Gastrocnemius medialis (tissue), 4 donors: ENCODE measurements at regions not wholly inside any gene's neighbourhood (a gene's known extent, or its start where the extent isn't known, plus 50 kb on each side); places are given as distances from the start of the nearest gene placed in this dataset.

Experiments
- ATAC-seq, 2 donors: fragments of 150-250 bp; one replicate each; pipeline ENCODE4 v1.9.1; 2016
- DNase-seq, 2 donors: peaks; one replicate each; pipeline ENCODE4 v3.0.0-alpha.2; 2019
- H3K27ac ChIP-seq, 4 donors: fragments of 200-600 bp; sonication (generic); 1 replicate in 1 of 4; 2 replicates in 3 of 4; pipeline ENCODE4 v1.5.1; 2016 to 2018; ENCODE audit warnings: mild to moderate bottlenecking in 2 of 4, moderate library complexity in 1 of 4
- H3K27me3 ChIP-seq, 3 donors: fragments of 200-600 bp; sonication (generic) in 2 of 3; 1 replicate in 1 of 3; 2 replicates in 2 of 3; pipeline versions ENCODE4 v1.5.1 to v1.6.0; 2016 to 2019; ENCODE audit warnings: mild to moderate bottlenecking in 1 of 3, moderate library complexity in 1 of 3
- H3K36me3 ChIP-seq, 2 donors: fragments of 200-600 bp; sonication (generic) in 1 of 2; one replicate each; pipeline ENCODE4 v1.5.1; 2017 to 2018
- H3K4me1 ChIP-seq, 2 donors: fragments of 200-600 bp; sonication (generic) in 1 of 2; one replicate each; pipeline ENCODE4 v1.5.1; 2016 to 2017; ENCODE audit warnings: mild to moderate bottlenecking in 2 of 2
- H3K4me3 ChIP-seq, 4 donors: fragments of 200-600 bp; sonication (generic) in 3 of 4; 1 replicate in 1 of 4; 2 replicates in 3 of 4; pipeline ENCODE4 v1.5.1; 2016 to 2019; ENCODE audit warnings: mild to moderate bottlenecking in 2 of 4
- H3K9me3 ChIP-seq, 3 donors: fragments of 200-600 bp; sonication (generic) in 2 of 3; 1 replicate in 1 of 3; 2 replicates in 2 of 3; pipeline ENCODE4 v1.5.1; 2016 to 2019
- CTCF ChIP-seq, 5 experiments: fragments of 450-650 bp in 3 of 5; fragments of 200-600 bp in 2 of 5; sonication (generic) in 2 of 5; IDR thresholded peaks in 4 of 5; conservative IDR thresholded peaks in 1 of 5; 1 replicate in 4 of 5; 2 replicates in 1 of 5; pipeline ENCODE4 v1.5.1; 2016 to 2019; ENCODE audit warnings: antibody characterized with exemption in 5 of 5, mild to moderate bottlenecking in 3 of 5, moderate library complexity in 3 of 5
- POLR2A ChIP-seq, 2 donors: fragments of 450-650 bp; IDR thresholded peaks; one replicate each; pipeline ENCODE4 v1.6.1; 2017; ENCODE audit warnings: antibody characterized with exemption in 2 of 2, mild to moderate bottlenecking in 2 of 2, moderate library complexity in 2 of 2
- in situ Hi-C, 4 donors: fragments of 200-750 bp; cut with MboI; loops; one replicate each; pipeline versions ENCODE4 v1.15.0 to v1.8.0; 2017; ENCODE audit warnings: low sequenced_read_pairs in 4 of 4
- intact Hi-C: fragments of 100-400 bp; cut with DNase I; formaldehyde crosslinking; loops from one replicate; pipeline ENCODE4 v1.15.1; 2023; ENCODE audit warnings: low total_unique reads

DNA sequence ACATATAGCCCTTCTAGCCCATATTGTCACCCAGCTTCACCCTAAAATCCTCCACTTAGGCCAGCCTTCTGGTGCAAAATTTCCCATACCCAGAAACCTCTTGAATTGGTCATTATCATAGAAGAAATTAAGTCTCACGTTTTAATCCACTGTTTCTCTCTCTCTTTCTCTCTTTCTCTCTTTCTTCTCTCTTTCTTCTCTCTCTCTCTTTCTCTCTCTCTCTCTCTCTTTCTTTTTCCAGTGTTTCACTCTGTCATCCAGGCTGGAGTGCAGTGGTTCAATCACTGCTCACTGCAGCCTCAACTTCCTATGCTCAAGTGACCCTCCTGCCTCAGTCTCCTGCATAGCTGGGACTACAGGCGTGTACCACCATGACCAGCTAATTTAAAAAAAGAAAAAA lies 363.4 kb downstream of the TMEM167A start:
- no peak for DNase-seq
- no peaks in the 10 kb centered on the region for H3K9me3 ChIP-seq
- H3K4me1 ChIP-seq: no peaks in the 10 kb centered on the region
- H3K27ac ChIP-seq: no peak overlapping the region
- H3K36me3 ChIP-seq: no peaks in the 10 kb centered on the region
- TF ChIP-seq CTCF (IDR thresholded peaks at IDR 0.05 in 4 of 5, conservative IDR thresholded peaks at IDR 0.05 in 1 of 5): no peak
- no peak for TF ChIP-seq POLR2A (IDR thresholded peaks at IDR 0.05)
- H3K27me3 ChIP-seq: no peaks in the 10 kb centered on the region
- no peak for ATAC-seq
- no peak overlapping the region for H3K4me3 ChIP-seq
- intact Hi-C loops (no loop called here), in situ Hi-C loops (no loop called here)

DNA sequence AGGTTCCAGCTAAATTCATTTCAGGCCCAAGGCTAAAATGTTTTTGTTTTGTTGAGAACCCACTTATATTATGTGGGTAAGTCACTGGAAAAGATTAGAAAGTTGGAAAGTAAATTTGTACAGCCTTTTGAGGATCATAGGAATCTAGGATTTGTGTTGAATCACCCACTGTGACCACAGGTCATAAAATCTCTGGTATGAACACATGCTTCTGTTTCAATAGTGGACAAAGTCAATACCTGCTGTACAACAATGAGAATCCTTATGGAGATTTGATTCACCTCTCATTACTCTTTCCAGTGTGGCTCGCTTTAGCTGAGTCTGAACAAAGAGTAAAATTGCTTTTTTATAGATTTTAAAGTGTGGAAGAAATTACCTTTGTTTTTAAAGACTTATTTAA lies 369.5 kb downstream of the TMEM167A start:
- Histone ChIP-seq H3K4me1 (no peaks in the 10 kb centered on the region), H3K9me3 (no peaks in the 10 kb centered on the region), H3K36me3 (no peaks in the 10 kb centered on the region), H3K4me3 (no peak overlapping the region), H3K27ac (no peak overlapping the region), H3K27me3 (no peaks in the 10 kb centered on the region)
- ATAC-seq (no peak), DNase-seq (no peak)
- no peak for TF ChIP-seq CTCF (IDR thresholded peaks at IDR 0.05 in 4 of 5, conservative IDR thresholded peaks at IDR 0.05 in 1 of 5)
- no peak for TF ChIP-seq POLR2A (IDR thresholded peaks at IDR 0.05)
- in situ Hi-C loops: no loop called here
- intact Hi-C loops: no loop called here

- DNase-seq (no peak), ATAC-seq (no peak)
- TF ChIP-seq POLR2A (IDR thresholded peaks at IDR 0.05) (no peak), CTCF (IDR thresholded peaks at IDR 0.05 in 4 of 5, conservative IDR thresholded peaks at IDR 0.05 in 1 of 5) (no peak)
- intact Hi-C loops: no loop called here
- H3K36me3 ChIP-seq: no peaks in the 10 kb centered on the region
- no peak overlapping the region for H3K4me3 ChIP-seq
- no peaks in the 10 kb centered on the region for H3K9me3 ChIP-seq
- no peaks in the 10 kb centered on the region for H3K27me3 ChIP-seq
- in situ Hi-C loops: no loop called here
- no peaks in the 10 kb centered on the region for H3K4me1 ChIP-seq
- no peak overlapping the region for H3K27ac ChIP-seq
Measured at GRCh38 chr5:82704381-82704780, 372.8 kb downstream of the TMEM167A start.

DNA sequence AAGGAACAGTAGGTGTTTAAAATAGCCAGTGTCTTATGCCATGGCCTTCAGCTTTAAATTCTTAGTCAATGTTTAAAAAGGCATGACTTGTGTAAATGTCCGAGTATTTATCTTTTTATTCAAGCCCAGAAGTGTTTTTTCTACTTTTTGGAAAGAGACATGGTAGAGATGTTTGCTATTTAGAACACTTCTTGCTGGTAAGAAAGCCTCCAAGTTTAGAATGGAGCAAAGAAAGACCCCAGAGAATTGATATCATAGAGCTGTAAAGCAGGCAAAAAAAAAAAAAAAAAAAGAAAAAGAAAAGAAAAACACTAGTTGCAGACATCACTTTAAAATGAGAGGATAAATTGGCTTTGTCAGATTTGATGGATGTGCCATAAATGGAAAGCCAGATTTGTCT lies 375.1 kb downstream of the TMEM167A start:
- TF ChIP-seq CTCF (IDR thresholded peaks at IDR 0.05 in 4 of 5, conservative IDR thresholded peaks at IDR 0.05 in 1 of 5) (no peak), POLR2A (IDR thresholded peaks at IDR 0.05) (no peak)
- H3K27me3 ChIP-seq: no peaks in the 10 kb centered on the region
- intact Hi-C loops: no loop called here
- H3K4me1 ChIP-seq: no peaks in the 10 kb centered on the region
- no peak overlapping the region for H3K27ac ChIP-seq
- in situ Hi-C loops: no loop called here
- DNase-seq (no peak), ATAC-seq (no peak)
- no peak overlapping the region for H3K4me3 ChIP-seq
- H3K9me3 ChIP-seq: no peaks in the 10 kb centered on the region
- no peaks in the 10 kb centered on the region for H3K36me3 ChIP-seq

- Histone ChIP-seq H3K27ac (no peak overlapping the region), H3K36me3 (no peaks in the 10 kb centered on the region), H3K27me3 (no peaks in the 10 kb centered on the region), H3K4me1 (no peaks in the 10 kb centered on the region), H3K4me3 (no peak overlapping the region), H3K9me3 (no peaks in the 10 kb centered on the region)
- ATAC-seq (no peak), DNase-seq (no peak)
- TF ChIP-seq POLR2A (IDR thresholded peaks at IDR 0.05) (no peak), CTCF (IDR thresholded peaks at IDR 0.05 in 4 of 5, conservative IDR thresholded peaks at IDR 0.05 in 1 of 5) (no peak)
- in situ Hi-C loops: no loop called here
- intact Hi-C loops: no loop called here
Measured at GRCh38 chr5:82699737-82700136, 377.5 kb downstream of the TMEM167A start.
